Caco-2 (cell line): ENCODE measurements at regions not wholly inside any gene's neighbourhood (a gene's known extent, or its start where the extent isn't known, plus 50 kb on each side); places are given as distances from the start of the nearest gene placed in this dataset.

Experiments used
- BruUV-seq: library from RNA; stranded (reverse); fragments of 400-500 nt; replicated peaks from 2 replicates; lab custom pipeline; 2021; lab: Mats Ljungman, UMichigan
- CTCF ChIA-PET: fragments of 300-600 bp; sonication (Branson Sonifier 250); formaldehyde crosslinking; loops from one replicate; lab custom pipeline; 2022; ENCODE audit warnings: antibody characterized with exemption; lab: Charles Lee
- POLR2A ChIA-PET: fragments of 300-600 bp; sonication (Branson Sonifier 250); formaldehyde crosslinking; loops from one replicate; lab custom pipeline; 2022; ENCODE audit warnings: antibody characterized with exemption; lab: Charles Lee
- DNase-seq, 2 experiments: peaks; one replicate each; pipeline versions ENCODE4 v3.0.0 to v3.0.0-alpha.2; 2020 to 2022
- H3K27me3 ChIP-seq: replicated peaks from 2 replicates; pipeline ENCODE4 v1.6.0; 2011; ENCODE audit warnings: low read length; ENCODE audit not compliant: control insufficient read depth, insufficient read depth
- H3K36me3 ChIP-seq: 2 replicates; pipeline ENCODE4 v1.5.1; 2011; ENCODE audit warnings: low read length; ENCODE audit not compliant: control insufficient read depth, insufficient read depth
- H3K4me1 ChIP-seq: fragments of 250-450 bp; sonication (Bioruptor Pico); 2 replicates; pipeline ENCODE4 v1.5.1; 2020; ENCODE audit warnings: mild to moderate bottlenecking
- H3K4me3 ChIP-seq: 2 replicates; pipeline ENCODE4 v1.5.1; 2011; ENCODE audit warnings: low read depth, mild to moderate bottlenecking, control low read depth, low read length
- H3K9me3 ChIP-seq: fragments of 250-450 bp; sonication (Bioruptor Pico); 2 replicates; pipeline ENCODE4 v1.5.1; 2020; ENCODE audit warnings: mild to moderate bottlenecking, moderate library complexity
- H3K27ac Mint-ChIP-seq: one replicate; pipeline ENCODE4 v1.8.0; 2022; ENCODE audit warnings: mixed read lengths; ENCODE audit not compliant: unreplicated experiment
- H3K27me3 Mint-ChIP-seq: one replicate; pipeline ENCODE4 v1.8.0; 2022; ENCODE audit warnings: mixed read lengths; ENCODE audit not compliant: insufficient read depth, unreplicated experiment
- H3K36me3 Mint-ChIP-seq: one replicate; pipeline ENCODE4 v1.8.0; 2022; ENCODE audit warnings: mild to moderate bottlenecking, mixed read lengths; ENCODE audit not compliant: insufficient read depth, unreplicated experiment
- H3K4me1 Mint-ChIP-seq: one replicate; pipeline ENCODE4 v1.8.0; 2022; ENCODE audit warnings: low read depth, mixed read lengths; ENCODE audit not compliant: unreplicated experiment
- H3K4me3 Mint-ChIP-seq: one replicate; pipeline ENCODE4 v1.8.0; 2022; ENCODE audit warnings: mild to moderate bottlenecking, moderate library complexity, mixed read lengths; ENCODE audit not compliant: unreplicated experiment
- H3K9me3 Mint-ChIP-seq: one replicate; pipeline ENCODE4 v1.8.0; 2022; ENCODE audit warnings: mixed read lengths; ENCODE audit not compliant: unreplicated experiment
- CTCF ChIP-seq, 2 experiments: fragments of 200-600 bp in 1 of 2; IDR thresholded peaks; 1 replicate in 1 of 2; 2 replicates in 1 of 2; pipeline versions ENCODE4 v1.5.1 to v1.8.0; 2011 to 2022; ENCODE audit warnings: antibody characterized with exemption in 1 of 2, control low read depth in 1 of 2, inconsistent platforms in 1 of 2, low read depth in 1 of 2, low read length in 1 of 2, mild to moderate bottlenecking in 1 of 2, moderate library complexity in 1 of 2; ENCODE audit not compliant: insufficient read depth in 1 of 2, severe bottlenecking in 1 of 2, unreplicated experiment in 1 of 2
- intact Hi-C: fragments of 100-400 bp; cut with micrococcal nuclease; formaldehyde crosslinking; loops from one replicate; pipeline ENCODE4 v1.10.0; 2022; ENCODE audit not compliant: unreplicated experiment

- H3K4me1 ChIP-seq, result peaks cover 20% of the 10 kb centered on the region
- CTCF ChIA-PET, result no interaction called here
- DNase-seq, result peak in 1 of 2 experiments; percentile 1
- intact Hi-C loops, result no loop called here
- H3K9me3 ChIP-seq, result 0 out of 2 replicates have a peak, but pooled peaks cover 8% of the 10 kb centered on the region
- no peak overlapping the region for H3K4me3 ChIP-seq
- H3K9me3 Mint-ChIP-seq, result peaks cover 17% of the 10 kb centered on the region
- no peaks in the 10 kb centered on the region for H3K27me3 ChIP-seq
- H3K36me3 Mint-ChIP-seq, result no peaks in the 10 kb centered on the region
- H3K4me1 Mint-ChIP-seq, result peaks cover 16% of the 10 kb centered on the region
- BruUV-seq, result no TSS peak
- H3K27ac Mint-ChIP-seq, result no peak overlapping the region
- H3K36me3 ChIP-seq, result no peaks in the 10 kb centered on the region
- POLR2A ChIA-PET, result interaction anchor here (0.5 kb wide), 1 partner anchor 529 kb away, joined by 8 read pairs; no protein-coding TSS in a partner anchor
- no peak overlapping the region for H3K4me3 Mint-ChIP-seq
- no peaks in the 10 kb centered on the region for H3K27me3 Mint-ChIP-seq
- TF ChIP-seq CTCF (IDR thresholded peaks at IDR 0.05; ENCODE audit: insufficient read depth in 1 of 2, low read depth in 1 of 2, low read length in 1 of 2, severe bottlenecking in 1 of 2, unreplicated experiment in 1 of 2), result no peak
Measured at GRCh38 chr6:54614499-54615195, 231.9 kb upstream of the FAM83B start.

GRCh38 chr6:54617730-54618129 lies 228.8 kb upstream of the FAM83B start:
- Histone ChIP-seq H3K36me3 (no peaks in the 10 kb centered on the region), H3K4me3 (no peak overlapping the region), H3K27me3 (no peaks in the 10 kb centered on the region), H3K4me1 (peaks cover 20% of the 10 kb centered on the region), H3K9me3 (0 out of 2 replicates have a peak, but pooled peaks cover 9% of the 10 kb centered on the region)
- peaks cover 17% of the 10 kb centered on the region for H3K9me3 Mint-ChIP-seq
- no peak for DNase-seq
- peaks cover 16% of the 10 kb centered on the region for H3K4me1 Mint-ChIP-seq
- no peak for TF ChIP-seq CTCF (IDR thresholded peaks at IDR 0.05; ENCODE audit: insufficient read depth in 1 of 2, low read depth in 1 of 2, low read length in 1 of 2, severe bottlenecking in 1 of 2, unreplicated experiment in 1 of 2)
- H3K27ac Mint-ChIP-seq, result peak overlapping the region; percentile 76
- ChIA-PET POLR2A (interaction anchor here (0.6 kb wide), 1 partner anchor 170 kb away, joined by 3 read pairs; no protein-coding TSS in a partner anchor), CTCF (interaction anchor here (1.8 kb wide), 1 partner anchor 39 kb away, joined by 6 read pairs; no protein-coding TSS in a partner anchor)
- BruUV-seq, result no TSS peak
- H3K27me3 Mint-ChIP-seq, result no peaks in the 10 kb centered on the region
- no peaks in the 10 kb centered on the region for H3K36me3 Mint-ChIP-seq
- H3K4me3 Mint-ChIP-seq, result peak overlapping the region; percentile 11
- intact Hi-C loops, result loop anchor here (1.0 kb wide), 2 partner anchors 38 to 102 kb away; no protein-coding TSS in a partner anchor

- Mint-ChIP-seq H3K4me1 (peaks cover 16% of the 10 kb centered on the region), H3K27ac (no peak overlapping the region), H3K36me3 (no peaks in the 10 kb centered on the region), H3K4me3 (no peak overlapping the region), H3K9me3 (peaks cover 11% of the 10 kb centered on the region), H3K27me3 (no peaks in the 10 kb centered on the region)
- Histone ChIP-seq H3K4me3 (no peak overlapping the region), H3K9me3 (0 out of 2 replicates have a peak, but pooled peaks cover 9% of the 10 kb centered on the region), H3K27me3 (no peaks in the 10 kb centered on the region), H3K4me1 (peaks cover 20% of the 10 kb centered on the region), H3K36me3 (no peaks in the 10 kb centered on the region)
- BruUV-seq, result no TSS peak
- POLR2A ChIA-PET, result no interaction called here
- CTCF ChIA-PET, result interaction anchor here (1.8 kb wide), 1 partner anchor 40 kb away, joined by 6 read pairs; no protein-coding TSS in a partner anchor
- no peak for DNase-seq
- intact Hi-C loops, result no loop called here
- no peak for TF ChIP-seq CTCF (IDR thresholded peaks at IDR 0.05; ENCODE audit: insufficient read depth in 1 of 2, low read depth in 1 of 2, low read length in 1 of 2, severe bottlenecking in 1 of 2, unreplicated experiment in 1 of 2)
Measured at GRCh38 chr6:54618572-54618971, 228.0 kb upstream of the FAM83B start.
